Fibroblast of pulmonary artery (primary cell): ENCODE measurements at regions not wholly inside any gene's neighbourhood (a gene's known extent, or its start where the extent isn't known, plus 50 kb on each side); places are given as distances from the start of the nearest gene placed in this dataset.

Source experiments
- DNase-seq: peaks from one replicate; pipeline ENCODE4 v3.0.0-alpha.2; 2010; ENCODE audit warnings: low read depth
- H3K4me3 ChIP-seq: replicated peaks from 2 replicates; pipeline ENCODE4 v1.5.1; 2011; ENCODE audit warnings: low read depth, mild to moderate bottlenecking, control low read depth, low read length, moderate library complexity
- TF ChIP-seq, protein P1 (sequence below): IDR thresholded peaks from 2 replicates; pipeline ENCODE4 v1.5.1; 2011; ENCODE audit warnings: mild to moderate bottlenecking, control low read depth, low read length, inconsistent platforms; ENCODE audit errors: missing control alignments

DNA sequence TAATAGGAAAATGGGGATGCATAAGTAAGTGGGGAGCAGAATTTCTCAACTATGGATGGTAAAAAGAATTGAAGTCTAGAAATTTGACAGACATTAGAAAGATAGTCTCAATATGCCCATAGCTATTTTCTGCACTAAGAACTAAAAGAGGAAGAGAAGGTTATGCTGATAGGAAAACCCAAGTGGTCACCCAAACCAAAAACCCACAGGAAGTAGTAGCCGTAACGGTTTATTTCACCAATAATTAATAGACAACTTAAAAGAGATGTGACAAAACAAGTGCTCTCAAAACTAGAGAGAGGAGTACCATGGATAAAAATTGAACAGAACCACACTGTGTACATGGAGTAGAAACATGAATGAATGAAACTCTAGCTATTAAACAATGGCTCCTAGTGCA is 295.4 kb downstream of the FSCB start:
- no peak for DNase-seq
- no peak overlapping the region for H3K4me3 ChIP-seq
- TF ChIP-seq, protein P1, sequence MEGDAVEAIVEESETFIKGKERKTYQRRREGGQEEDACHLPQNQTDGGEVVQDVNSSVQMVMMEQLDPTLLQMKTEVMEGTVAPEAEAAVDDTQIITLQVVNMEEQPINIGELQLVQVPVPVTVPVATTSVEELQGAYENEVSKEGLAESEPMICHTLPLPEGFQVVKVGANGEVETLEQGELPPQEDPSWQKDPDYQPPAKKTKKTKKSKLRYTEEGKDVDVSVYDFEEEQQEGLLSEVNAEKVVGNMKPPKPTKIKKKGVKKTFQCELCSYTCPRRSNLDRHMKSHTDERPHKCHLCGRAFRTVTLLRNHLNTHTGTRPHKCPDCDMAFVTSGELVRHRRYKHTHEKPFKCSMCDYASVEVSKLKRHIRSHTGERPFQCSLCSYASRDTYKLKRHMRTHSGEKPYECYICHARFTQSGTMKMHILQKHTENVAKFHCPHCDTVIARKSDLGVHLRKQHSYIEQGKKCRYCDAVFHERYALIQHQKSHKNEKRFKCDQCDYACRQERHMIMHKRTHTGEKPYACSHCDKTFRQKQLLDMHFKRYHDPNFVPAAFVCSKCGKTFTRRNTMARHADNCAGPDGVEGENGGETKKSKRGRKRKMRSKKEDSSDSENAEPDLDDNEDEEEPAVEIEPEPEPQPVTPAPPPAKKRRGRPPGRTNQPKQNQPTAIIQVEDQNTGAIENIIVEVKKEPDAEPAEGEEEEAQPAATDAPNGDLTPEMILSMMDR = no peak

DNA sequence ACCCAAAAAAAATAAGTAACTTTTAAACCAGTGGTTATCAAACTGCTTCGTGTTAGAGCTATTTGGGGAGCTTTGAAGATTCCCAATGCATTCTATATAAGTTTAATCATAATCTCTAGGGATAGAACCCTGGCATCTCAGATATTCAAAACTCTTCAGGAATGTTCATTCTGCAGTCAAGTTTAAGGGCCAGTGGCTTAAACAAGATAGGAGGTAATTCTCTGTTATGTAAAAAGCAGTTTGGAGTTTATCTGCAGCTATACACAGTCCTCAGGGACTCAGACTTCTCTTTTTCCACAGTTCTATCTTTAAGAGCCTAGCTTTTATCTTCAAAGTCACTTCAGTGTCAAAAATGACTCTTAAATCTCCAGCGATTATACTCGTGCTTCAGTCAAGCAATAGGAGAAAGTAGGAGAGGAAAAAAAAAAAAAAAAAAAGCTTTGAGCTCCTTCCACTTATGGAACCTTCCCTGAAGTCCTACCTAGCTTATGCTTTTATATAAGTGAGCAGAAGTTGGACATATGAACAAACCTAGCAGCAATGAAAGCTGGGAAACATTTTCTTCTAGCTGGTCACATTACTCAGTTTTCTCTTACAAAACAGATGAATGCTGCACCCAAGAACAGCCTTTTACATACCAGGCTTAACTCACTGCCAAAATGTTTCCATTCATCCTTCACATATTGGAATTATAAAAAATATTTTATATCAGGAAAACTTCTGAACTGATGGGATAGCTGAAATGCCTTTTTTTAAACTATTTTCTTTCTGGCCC is 302.8 kb downstream of the FSCB start:
- TF ChIP-seq, protein P1 = no peak
- no peak overlapping the region for H3K4me3 ChIP-seq
- DNase-seq = peak; percentile 61

DNA sequence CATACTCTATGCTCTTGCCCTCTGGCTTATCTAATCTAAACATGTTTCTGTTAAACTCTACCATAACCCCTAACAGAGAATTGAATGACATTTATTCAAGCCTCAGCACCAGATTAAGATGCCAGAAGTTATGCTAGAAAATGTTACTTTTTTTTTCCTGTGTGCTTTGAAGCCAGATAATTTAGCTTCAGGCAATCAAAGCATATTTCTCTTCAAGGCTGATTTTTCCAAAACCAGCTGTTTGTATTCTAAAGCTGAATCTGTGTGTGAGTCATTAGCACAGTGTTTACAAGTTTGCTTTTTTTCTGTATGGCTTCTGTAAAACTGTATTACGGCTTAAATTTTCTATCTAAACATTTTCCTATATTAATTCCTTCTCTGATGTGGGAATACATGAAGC is 326.1 kb downstream of the FSCB start:
- TF ChIP-seq, protein P1 = no peak
- H3K4me3 ChIP-seq = no peak overlapping the region
- DNase-seq = no peak

DNA sequence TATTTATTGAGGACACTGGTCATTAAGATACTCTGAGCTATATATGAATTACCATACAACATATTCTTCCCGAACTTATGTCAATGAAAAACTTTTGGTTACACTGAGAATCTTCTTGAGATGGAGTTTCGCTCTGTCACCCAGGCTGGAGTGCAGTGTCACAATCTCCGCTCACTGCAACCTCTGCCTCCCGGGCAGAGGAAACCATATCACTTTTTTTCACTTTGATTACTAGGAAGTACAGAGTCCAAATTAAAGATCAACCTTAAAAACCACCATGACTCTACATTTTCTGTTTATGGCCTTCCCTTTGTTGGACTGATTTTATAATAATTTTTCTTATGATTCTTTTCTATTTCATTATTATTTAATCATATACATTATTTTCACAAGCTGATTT is 336.5 kb downstream of the FSCB start:
- DNase-seq = no peak
- H3K4me3 ChIP-seq = no peak overlapping the region
- TF ChIP-seq, protein P1 = no peak

DNA sequence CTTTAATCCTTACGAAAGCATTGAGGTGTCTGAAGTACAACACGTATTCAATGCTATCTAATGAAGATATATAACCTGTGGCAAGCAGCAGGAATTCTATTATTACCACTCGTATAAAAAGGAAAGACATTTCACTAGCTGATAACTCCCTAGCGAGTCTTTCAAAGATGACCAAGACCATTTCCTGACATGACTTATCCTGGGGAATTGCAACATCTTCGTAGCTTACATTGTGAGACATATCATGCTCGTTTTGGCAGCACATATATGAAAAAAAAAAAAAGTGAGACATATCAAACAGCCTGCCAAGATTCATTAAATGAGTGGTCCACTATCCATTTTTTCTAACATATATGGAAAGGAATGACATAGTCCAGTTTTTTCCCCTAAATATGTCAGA is 337.0 kb downstream of the FSCB start:
- peak; percentile 66 for DNase-seq
- TF ChIP-seq, protein P1 = no peak
- H3K4me3 ChIP-seq = no peak overlapping the region

DNA sequence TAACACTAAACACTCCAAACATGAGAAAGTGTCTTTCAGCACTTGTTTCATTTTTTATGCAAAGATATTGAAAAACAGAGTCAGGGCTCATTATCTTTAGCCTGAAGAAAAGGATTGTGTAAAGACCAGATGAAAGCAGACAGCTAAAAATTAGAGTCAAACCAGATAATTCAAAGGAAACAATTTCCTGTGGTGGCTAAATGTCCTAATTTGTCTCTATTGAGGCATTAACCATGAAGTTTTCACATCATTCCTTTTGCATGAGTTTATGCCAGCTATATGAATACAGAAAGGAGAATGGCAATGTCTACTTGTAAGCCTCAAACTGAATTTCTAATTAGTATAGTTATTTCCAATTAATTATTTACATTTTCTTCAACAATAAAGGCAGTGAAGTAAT is 338.5 kb downstream of the FSCB start:
- TF ChIP-seq, protein P1 = no peak
- no peak overlapping the region for H3K4me3 ChIP-seq
- DNase-seq = no peak

DNA sequence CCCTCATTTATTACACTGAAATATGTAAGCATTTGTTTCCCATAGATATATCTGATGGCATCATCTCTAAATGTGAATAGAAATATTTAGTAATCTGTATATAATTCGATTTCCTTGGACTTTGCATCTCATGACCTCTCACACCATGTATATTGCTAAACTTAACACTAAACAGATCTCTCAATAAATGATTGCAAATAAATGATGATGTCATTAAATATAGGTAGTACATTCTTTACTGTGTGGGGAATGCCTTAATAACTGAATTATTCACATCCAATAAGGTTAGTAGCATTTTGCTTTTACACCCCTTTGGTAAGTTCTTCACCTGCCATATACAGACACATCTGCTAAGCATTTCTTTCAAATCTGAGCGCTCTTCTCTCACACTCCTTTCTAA is 340.5 kb downstream of the FSCB start:
- TF ChIP-seq, protein P1 = no peak
- no peak for DNase-seq
- no peak overlapping the region for H3K4me3 ChIP-seq
